ENCODE measurements at regions not wholly inside any gene's neighbourhood (a gene's known extent, or its start where the extent isn't known, plus 50 kb on each side); places are given as distances from the start of the nearest gene placed in this dataset.

DNA sequence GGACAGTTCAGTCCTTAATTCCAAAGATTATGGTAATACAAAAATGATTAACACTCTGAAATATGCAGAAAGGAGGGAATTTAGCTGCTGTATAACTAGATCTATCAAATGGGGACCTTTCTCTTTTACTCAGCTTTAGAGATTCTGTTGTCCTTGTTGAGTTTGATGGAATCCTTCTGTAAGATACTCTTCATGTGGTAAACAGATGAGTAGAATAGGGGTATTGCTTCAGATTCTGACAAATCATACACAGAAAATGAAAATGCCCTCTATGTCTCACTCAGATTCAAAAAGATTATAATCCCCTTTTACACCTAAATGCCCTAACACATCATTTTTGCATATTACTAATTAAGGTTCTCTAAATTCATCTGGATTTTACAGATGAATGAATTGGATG, 50.7 kb downstream of the ARHGAP35 start:
- TF ChIP-seq, protein P1, sequence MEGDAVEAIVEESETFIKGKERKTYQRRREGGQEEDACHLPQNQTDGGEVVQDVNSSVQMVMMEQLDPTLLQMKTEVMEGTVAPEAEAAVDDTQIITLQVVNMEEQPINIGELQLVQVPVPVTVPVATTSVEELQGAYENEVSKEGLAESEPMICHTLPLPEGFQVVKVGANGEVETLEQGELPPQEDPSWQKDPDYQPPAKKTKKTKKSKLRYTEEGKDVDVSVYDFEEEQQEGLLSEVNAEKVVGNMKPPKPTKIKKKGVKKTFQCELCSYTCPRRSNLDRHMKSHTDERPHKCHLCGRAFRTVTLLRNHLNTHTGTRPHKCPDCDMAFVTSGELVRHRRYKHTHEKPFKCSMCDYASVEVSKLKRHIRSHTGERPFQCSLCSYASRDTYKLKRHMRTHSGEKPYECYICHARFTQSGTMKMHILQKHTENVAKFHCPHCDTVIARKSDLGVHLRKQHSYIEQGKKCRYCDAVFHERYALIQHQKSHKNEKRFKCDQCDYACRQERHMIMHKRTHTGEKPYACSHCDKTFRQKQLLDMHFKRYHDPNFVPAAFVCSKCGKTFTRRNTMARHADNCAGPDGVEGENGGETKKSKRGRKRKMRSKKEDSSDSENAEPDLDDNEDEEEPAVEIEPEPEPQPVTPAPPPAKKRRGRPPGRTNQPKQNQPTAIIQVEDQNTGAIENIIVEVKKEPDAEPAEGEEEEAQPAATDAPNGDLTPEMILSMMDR (IDR thresholded peaks at IDR 0.05; ENCODE audit: low read depth, low read length), result no peak
- DNase-seq (ENCODE audit: extremely low read depth, low read depth), result no peak

DNA sequence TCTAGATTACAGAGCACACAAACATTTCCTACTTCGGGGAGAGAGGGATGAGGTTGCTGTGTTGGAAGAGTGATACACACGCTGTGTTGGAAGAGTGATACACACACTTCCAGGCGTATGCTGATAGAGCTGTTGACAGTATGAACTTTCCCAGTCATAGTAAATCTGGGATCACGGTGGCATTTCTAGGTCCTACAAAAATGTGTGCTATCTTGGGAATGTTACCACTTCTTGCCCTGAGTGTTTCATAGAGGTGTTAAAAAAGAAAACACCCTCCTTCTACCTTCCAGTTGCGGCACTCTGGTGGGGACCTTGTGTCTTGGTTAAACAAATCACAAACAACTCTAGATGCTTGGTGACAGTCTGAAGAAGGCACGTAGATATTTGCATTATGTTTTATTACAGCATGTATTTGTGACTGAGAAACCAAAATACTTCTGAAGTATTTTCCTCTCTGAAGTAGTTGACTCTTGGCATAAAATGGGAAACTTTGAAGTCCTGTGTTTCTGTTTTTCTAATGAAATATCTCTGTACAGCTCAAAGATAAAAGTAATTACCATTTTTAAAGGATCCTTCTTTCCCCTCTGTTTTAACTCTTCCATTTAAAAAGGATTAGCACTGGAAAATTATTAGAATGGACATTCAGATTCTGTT, 52.5 kb downstream of the ARHGAP35 start:
- no peak for DNase-seq (ENCODE audit: extremely low read depth, low read depth)

DNA sequence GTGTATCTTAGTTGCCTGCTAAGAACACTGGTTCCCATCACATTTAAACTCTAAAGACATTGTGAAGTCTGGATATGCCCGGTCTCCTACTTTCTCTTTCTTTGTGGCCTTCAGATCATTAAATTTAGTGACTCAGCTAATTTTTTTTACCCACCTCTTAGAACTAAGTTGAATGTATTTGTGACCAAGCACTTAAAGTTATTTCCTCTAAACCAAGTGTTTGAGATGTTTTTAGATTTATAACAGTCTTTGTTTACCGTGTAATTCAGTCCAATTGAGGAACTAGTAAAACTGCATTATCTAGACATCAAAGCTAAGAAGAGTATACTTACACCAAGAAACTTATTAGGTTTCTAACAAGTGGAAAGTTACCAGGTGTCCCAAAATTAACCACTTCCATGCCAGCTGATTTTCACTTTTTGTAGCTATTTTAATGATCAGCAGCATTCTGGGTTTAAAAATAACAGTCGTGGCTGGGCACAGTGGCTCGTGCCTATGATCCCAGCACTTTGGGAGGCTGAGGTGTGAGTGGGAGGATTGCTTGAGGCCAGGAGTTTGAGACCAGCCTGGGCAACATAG, 53.1 kb downstream of the ARHGAP35 start:
- TF ChIP-seq, protein P1 (IDR thresholded peaks at IDR 0.05; ENCODE audit: low read depth, low read length), result no peak
- no peak for DNase-seq (ENCODE audit: extremely low read depth, low read depth)

More for the DNA sequence above, 52.5 kb downstream of the ARHGAP35 start:
- TF ChIP-seq, protein P1 (IDR thresholded peaks at IDR 0.05; ENCODE audit: low read depth, low read length), result no peak

DNA sequence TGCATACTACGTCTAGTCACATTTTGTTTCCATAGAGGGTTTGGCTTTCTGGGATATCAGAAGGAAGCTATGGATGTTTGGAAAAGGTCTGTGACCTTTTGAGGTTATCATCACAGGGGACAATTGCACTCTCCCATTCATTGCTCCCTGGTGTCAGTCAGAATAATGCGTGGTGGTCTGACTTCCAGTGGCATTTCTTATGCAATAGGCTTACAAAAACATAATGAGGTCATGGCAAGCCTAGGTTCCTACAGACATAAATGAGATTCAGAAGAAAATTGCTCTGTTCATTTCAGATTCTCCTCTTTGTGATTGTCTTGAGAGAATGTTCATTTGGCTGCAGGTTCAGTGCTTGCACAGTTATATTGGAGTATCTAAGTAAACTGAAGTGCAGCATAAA, 54.6 kb downstream of the ARHGAP35 start:
- no peak for DNase-seq (ENCODE audit: extremely low read depth, low read depth)
- TF ChIP-seq, protein P1 (IDR thresholded peaks at IDR 0.05; ENCODE audit: low read depth, low read length), result no peak

DNA sequence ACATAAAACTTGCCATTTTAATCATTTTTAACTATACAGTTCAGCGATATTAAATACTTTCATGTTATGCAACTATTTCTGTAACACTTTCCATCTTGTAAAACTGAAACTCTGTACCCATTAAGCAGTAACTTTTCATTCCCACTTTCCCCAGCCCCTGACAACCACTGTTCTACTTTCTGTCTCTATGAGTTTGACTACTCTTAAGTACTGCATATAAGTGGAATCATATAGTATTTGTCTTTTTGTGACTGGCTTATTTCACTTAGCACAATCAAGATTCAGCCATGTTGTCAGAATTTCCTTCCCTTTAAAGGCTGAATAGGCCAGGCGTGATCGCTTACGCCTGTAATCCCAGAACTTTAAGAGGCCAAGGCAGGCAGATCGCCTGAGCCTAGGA, 56.2 kb downstream of the ARHGAP35 start:
- DNase-seq (ENCODE audit: extremely low read depth, low read depth), result no peak
- TF ChIP-seq, protein P1 (IDR thresholded peaks at IDR 0.05; ENCODE audit: low read depth, low read length), result no peak

DNA sequence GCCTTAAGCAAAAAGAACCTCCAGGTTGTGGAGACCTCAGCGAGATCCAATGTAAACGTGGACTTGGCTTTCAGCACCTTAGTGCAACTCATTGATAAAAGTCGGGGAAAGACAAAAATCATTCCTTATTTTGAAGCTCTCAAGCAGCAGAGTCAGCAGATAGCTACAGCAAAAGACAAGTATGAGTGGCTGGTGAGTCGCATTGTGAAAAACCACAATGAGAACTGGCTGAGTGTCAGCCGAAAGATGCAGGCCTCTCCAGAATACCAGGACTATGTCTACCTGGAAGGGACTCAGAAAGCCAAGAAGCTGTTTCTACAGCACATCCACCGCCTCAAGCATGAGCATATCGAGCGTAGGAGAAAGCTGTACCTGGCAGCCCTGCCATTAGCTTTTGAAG, 58.5 kb downstream of the ARHGAP35 start:
- DNase-seq (ENCODE audit: extremely low read depth, low read depth), result no peak
- TF ChIP-seq, protein P1 (IDR thresholded peaks at IDR 0.05; ENCODE audit: low read depth, low read length), result no peak

DNA sequence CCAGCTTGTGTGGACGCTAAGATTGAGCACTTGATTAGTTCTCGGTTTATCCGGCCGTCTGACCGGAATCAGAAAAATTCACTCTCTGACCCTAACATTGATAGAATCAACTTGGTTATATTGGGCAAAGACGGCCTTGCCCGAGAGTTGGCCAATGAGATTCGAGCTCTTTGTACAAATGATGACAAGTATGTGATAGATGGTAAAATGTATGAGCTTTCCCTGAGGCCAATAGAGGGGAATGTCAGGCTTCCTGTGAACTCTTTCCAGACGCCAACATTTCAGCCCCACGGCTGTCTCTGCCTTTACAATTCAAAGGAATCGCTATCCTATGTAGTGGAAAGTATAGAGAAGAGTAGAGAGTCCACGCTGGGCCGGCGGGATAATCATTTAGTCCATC, 59.6 kb downstream of the ARHGAP35 start:
- DNase-seq (ENCODE audit: extremely low read depth, low read depth), result no peak
- TF ChIP-seq, protein P1 (IDR thresholded peaks at IDR 0.05; ENCODE audit: low read depth, low read length), result no peak
